ENCODE measurements at regions not wholly inside any gene's neighbourhood (a gene's known extent, or its start where the extent isn't known, plus 50 kb on each side); places are given as distances from the start of the nearest gene placed in this dataset.

DNA sequence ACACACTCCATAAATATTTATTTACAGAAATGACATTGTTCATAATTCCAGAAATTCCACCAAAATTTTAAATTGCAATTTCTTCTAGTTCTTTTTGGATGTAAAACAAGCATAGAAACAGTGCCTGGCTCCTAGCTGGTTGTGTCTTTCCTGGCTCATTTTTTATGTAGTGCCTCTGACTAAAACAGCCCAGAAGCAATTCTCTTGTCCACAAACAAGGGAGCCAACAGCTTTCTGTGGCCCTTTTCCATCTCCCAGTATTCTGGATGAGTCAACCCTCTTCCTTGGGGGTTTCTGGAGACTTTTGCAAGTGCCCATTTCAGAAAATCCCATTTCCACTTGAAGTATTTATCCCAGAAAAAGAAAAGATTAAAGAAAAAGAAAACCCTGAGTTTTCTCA, 141.4 kb downstream of the PHLDA1 start:
- intact Hi-C loops (cut with micrococcal nuclease) = no loop called here
- H3K4me3 Mint-ChIP-seq = no peak overlapping the region
- no peaks in the 10 kb centered on the region for H3K9me3 Mint-ChIP-seq
- H3K36me3 Mint-ChIP-seq (ENCODE audit: low read depth) = no peaks in the 10 kb centered on the region
- H3K4me1 Mint-ChIP-seq (ENCODE audit: low read depth) = peaks cover 9% of the 10 kb centered on the region
- no peak overlapping the region for H3K27ac Mint-ChIP-seq
- DNase-seq (ENCODE audit: low spot score) = no peak
- H3K27me3 Mint-ChIP-seq (ENCODE audit: insufficient read depth) = peaks cover 31% of the 10 kb centered on the region

DNA sequence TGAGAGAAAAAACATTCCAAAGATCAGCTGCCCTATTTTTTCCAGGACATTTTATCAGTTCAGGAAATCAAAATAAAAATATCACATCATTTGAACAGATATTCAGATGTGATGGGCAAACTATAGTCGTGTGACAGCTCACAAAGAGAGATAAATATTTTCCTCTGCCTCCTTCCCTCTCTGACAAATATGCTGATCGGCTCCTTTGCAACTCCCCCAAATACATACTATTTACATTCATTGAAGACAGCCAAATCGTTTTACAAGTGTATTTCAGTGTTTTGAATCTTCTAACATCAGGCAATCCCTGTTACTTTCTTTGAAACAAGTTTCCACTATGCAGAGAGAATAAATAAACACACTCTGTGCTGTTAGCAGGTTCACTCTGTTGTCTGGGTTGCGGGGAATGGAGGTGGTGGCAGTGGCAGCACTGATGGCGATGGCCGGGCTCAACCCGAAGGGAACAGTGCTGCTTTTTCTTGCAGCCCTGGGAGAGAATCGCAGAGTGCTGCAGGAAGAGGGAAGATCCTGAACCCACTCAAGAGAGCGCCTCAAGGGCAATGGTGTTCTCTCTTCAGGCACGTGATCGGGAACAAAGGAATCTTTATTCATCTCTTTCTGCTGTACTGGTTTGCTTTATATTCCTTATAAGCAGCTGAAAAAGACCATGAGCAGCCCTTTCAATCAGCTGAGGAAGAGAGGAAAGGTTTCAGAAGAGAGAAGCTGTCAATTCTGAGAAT, 142.5 kb downstream of the PHLDA1 start:
- Mint-ChIP-seq H3K9me3 (no peaks in the 10 kb centered on the region), H3K27ac (no peak overlapping the region), H3K4me3 (no peak overlapping the region), H3K4me1 (ENCODE audit: low read depth) (peaks cover 9% of the 10 kb centered on the region), H3K36me3 (ENCODE audit: low read depth) (no peaks in the 10 kb centered on the region), H3K27me3 (ENCODE audit: insufficient read depth) (peaks cover 38% of the 10 kb centered on the region)
- intact Hi-C loops (cut with micrococcal nuclease) = no loop called here
- no peak for DNase-seq (ENCODE audit: low spot score)

DNA sequence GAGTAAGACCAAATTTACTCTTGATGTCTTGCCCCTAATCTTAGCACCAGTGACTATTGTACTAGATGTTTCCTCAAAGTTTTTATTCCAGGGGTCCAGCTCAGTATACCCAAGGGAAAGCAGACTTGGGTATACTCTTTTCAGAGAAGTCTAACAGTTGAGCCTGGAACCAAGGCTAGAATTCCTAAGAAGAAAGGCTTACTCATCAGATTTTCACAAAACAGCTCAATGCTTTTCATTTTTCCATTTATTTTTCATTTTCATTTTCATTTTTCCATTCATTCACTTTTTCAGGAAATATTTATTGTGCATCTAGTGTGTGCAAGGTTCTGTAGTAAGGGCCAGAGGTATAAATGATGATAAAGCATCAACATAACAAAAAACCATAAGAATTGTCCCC, 143.2 kb downstream of the PHLDA1 start:
- Mint-ChIP-seq H3K27ac (no peak overlapping the region), H3K4me1 (ENCODE audit: low read depth) (peaks cover 9% of the 10 kb centered on the region), H3K4me3 (no peak overlapping the region), H3K27me3 (ENCODE audit: insufficient read depth) (peaks cover 44% of the 10 kb centered on the region), H3K9me3 (no peaks in the 10 kb centered on the region), H3K36me3 (ENCODE audit: low read depth) (no peaks in the 10 kb centered on the region)
- intact Hi-C loops (cut with micrococcal nuclease) = no loop called here
- DNase-seq (ENCODE audit: low spot score) = no peak

DNA sequence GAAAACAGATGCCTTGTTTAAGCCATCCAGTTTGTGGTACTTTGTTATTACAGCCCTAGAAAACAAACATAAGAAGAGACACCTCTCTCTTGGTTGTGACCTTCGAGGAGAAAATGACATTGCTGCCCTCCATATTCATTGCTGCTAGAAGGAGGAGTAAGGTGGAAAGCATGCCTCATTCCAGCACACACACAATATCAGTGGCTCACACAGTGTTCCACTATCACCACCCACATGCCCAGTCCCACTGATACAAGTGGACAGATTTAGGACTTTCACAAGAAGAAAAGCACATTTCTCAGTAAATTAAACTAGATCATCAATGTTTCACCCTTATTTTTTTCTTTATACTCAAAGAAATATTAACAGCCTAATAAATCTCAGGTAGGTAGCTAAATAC, 143.6 kb downstream of the PHLDA1 start:
- Mint-ChIP-seq H3K27me3 (ENCODE audit: insufficient read depth) (peaks cover 47% of the 10 kb centered on the region), H3K36me3 (ENCODE audit: low read depth) (no peaks in the 10 kb centered on the region), H3K4me3 (no peak overlapping the region), H3K4me1 (ENCODE audit: low read depth) (peaks cover 9% of the 10 kb centered on the region), H3K9me3 (no peaks in the 10 kb centered on the region), H3K27ac (no peak overlapping the region)
- intact Hi-C loops (cut with micrococcal nuclease) = no loop called here
- no peak for DNase-seq (ENCODE audit: low spot score)

DNA sequence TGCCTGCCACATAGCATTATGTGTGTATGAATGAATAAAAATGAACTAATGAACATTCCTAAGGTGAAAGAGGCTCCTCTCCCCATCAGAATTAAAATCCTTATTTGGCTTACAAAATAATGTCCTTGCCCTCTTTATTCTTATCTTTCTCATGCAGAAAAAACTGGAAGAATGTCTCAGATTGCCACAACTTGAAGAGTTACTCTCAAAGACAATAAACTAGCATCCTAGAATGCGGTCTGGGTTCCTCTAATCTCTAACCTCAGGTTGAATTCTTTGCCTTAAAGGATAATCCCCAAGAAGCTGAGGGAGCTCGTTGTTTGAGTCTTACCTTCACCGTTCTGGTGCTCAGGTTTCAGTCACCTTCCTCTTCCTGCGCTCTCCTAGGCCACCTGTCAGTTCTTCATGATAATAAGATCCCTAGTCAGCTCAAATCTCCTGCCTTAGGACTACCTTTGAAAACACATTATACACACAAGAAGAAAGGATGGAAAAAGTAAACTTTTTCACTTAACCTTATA, 147.1 kb downstream of the PHLDA1 start:
- Mint-ChIP-seq H3K9me3 (no peaks in the 10 kb centered on the region), H3K4me1 (ENCODE audit: low read depth) (peaks cover 9% of the 10 kb centered on the region), H3K4me3 (no peak overlapping the region), H3K36me3 (ENCODE audit: low read depth) (no peaks in the 10 kb centered on the region), H3K27ac (no peak overlapping the region), H3K27me3 (ENCODE audit: insufficient read depth) (peaks cover 42% of the 10 kb centered on the region)
- no peak for DNase-seq (ENCODE audit: low spot score)
- intact Hi-C loops (cut with micrococcal nuclease) = no loop called here

DNA sequence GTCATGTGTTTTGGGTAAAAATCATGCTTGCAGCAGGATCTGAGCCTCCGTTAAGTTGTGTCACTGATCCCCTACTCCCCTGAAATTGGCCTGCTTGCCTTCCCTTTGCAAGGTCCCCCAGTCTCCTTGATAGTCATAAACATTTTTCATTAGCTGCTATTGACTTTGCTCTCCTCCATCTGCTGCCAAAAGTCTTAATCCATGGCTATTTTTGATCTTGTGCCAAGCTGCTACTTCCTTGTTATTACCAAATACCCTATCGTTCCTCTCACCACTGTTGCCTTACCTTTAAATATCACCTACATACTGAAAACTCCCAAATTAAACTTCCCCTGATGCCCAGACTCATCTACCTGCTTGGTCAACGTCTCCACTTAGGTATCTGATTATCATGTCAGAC, 148.3 kb downstream of the PHLDA1 start:
- Mint-ChIP-seq H3K27me3 (ENCODE audit: insufficient read depth) (peaks cover 40% of the 10 kb centered on the region), H3K4me1 (ENCODE audit: low read depth) (peaks cover 3% of the 10 kb centered on the region), H3K4me3 (no peak overlapping the region), H3K9me3 (no peaks in the 10 kb centered on the region), H3K36me3 (ENCODE audit: low read depth) (no peaks in the 10 kb centered on the region), H3K27ac (no peak overlapping the region)
- DNase-seq (ENCODE audit: low spot score) = no peak
- intact Hi-C loops (cut with micrococcal nuclease) = no loop called here

DNA sequence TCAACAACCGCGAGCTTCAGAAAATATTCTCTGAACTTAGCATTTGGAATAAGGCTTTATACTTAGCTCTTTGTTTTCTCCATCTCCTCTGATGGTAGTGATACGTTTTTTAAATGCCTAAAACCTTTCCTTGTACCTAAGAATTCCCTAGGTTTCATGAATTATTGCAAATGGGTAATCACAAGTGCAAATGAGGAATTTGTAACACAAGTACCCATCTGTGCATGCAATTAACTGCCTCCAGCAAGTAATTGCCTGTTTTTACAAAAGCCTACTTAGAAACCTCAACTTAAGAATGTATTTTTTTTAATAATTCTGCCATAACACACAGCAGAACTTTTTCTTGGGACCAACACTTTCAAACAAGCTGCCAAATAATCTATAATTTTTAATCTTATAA, 149.2 kb downstream of the PHLDA1 start:
- Mint-ChIP-seq H3K4me3 (no peak overlapping the region), H3K27me3 (ENCODE audit: insufficient read depth) (peaks cover 43% of the 10 kb centered on the region), H3K4me1 (ENCODE audit: low read depth) (peaks cover 9% of the 10 kb centered on the region), H3K36me3 (ENCODE audit: low read depth) (no peaks in the 10 kb centered on the region), H3K27ac (no peak overlapping the region), H3K9me3 (no peaks in the 10 kb centered on the region)
- intact Hi-C loops (cut with micrococcal nuclease) = no loop called here
- no peak for DNase-seq (ENCODE audit: low spot score)

DNA sequence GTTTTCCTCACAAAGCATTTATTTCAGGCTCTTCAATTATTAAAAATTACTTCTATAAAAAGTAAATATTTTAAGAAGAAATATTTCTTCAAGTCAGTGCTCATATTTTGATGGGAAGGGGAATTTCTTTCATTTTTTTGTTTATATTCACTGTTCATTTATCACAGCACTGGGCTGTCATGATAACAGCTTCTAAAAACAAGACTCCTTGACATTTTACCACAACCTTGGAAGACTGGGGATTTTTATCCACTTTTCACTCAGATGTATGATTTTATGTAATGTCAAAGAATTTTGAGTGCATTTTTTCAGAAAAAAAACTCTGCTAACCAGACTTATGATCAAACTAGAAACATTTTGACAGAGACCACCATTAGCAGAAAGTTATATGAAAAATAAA, 149.7 kb downstream of the PHLDA1 start:
- DNase-seq (ENCODE audit: low spot score) = no peak
- H3K36me3 Mint-ChIP-seq (ENCODE audit: low read depth) = no peaks in the 10 kb centered on the region
- intact Hi-C loops (cut with micrococcal nuclease) = no loop called here
- H3K4me1 Mint-ChIP-seq (ENCODE audit: low read depth) = peaks cover 13% of the 10 kb centered on the region
- H3K27me3 Mint-ChIP-seq (ENCODE audit: insufficient read depth) = peaks cover 44% of the 10 kb centered on the region
- no peak overlapping the region for H3K4me3 Mint-ChIP-seq
- no peak overlapping the region for H3K27ac Mint-ChIP-seq
- H3K9me3 Mint-ChIP-seq = no peaks in the 10 kb centered on the region

DNA sequence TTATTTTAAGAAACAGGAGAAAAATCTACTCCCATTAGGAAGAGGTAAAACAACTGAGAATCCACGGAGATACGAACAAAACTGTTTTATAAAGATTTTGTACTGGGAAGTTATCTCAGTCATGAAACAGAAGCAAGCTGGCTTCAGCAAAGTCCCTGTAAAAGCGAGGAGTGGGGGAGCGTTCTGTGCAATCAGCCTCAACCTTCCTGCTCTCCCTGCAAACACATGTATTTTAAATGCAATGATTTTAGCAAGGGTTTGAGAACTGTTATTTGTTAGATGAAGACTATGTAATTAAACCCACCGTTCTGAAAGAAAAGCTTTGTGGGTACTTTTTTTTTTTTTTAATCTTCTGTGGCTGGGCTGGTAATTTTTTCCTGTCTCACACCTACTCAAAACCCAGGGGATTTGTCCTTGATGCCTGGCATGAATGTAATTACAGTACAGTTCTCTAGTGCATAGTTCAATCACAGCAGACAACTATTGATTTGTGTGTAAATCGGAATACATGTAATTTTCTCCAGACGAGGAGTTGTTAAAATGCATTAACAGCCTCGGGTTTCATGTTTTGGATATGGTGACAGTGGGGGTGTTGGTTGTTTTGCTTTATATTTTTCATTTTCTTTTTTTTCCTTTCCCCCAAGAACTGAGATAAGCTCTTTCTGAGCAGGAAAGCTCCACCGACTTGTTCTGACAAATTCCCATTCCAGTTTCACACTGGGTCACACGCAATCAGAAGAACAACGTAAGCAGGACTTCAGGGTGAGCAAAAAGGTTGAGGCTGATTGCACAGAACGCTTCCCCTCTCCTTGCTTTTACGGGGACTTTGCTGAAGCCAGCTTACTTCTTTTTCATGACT, 153.6 kb downstream of the PHLDA1 start:
- DNase-seq (ENCODE audit: low spot score) = no peak
- Mint-ChIP-seq H3K27me3 (ENCODE audit: insufficient read depth) (peaks cover 32% of the 10 kb centered on the region), H3K4me1 (ENCODE audit: low read depth) (peaks cover 25% of the 10 kb centered on the region), H3K27ac (no peak overlapping the region), H3K36me3 (ENCODE audit: low read depth) (no peaks in the 10 kb centered on the region), H3K9me3 (peaks cover under 1% of the 10 kb centered on the region), H3K4me3 (no peak overlapping the region)
- intact Hi-C loops (cut with micrococcal nuclease) = loop anchor here (2.0 to 10.0 kb wide), 5 partner anchors 35 to 353 kb away; no protein-coding TSS in a partner anchor

DNA sequence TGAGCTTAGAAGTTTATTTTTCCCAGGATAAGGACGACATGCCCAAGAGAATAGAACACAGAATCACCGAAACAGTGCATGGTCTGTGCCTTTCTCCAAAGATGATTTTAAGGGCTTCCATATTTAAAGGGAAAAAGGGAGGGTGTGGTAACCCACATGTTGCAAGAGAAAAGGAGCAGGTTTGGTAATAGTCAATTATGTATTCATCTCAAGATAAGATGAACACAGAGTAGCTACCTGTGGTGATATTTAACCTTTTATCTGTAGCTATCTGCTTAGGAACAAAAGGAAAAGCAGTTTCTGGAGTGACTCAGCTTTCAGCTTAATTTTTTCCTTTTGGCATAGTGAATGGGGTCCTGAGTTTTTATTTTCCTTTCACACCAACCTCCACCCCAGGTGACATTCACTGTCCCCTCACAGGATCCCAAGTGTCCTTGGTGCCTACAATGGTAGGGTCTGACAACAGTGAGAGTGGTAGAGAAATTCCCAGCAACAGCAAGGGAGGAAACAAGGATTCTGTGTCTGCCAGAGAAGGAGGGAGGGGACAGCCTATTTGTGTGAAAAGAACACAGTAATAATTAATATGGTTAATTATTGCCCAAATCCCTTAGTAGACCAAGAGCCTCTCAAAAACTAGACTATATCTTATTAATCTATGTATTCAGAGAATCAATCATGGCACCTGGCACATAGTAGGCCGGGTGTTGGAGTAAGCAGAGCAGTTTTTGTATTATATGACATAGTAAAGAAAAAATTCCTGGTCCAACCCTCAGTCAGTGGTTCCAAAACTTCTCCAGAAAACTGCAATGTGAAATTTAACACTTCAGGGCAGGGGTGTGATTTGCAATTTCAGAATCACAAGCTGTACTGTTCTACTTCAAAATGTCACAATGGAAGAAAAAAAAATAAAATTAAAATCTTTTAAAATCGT, 154.5 kb downstream of the PHLDA1 start:
- H3K27ac Mint-ChIP-seq = no peak overlapping the region
- H3K9me3 Mint-ChIP-seq = peaks cover 5% of the 10 kb centered on the region
- peaks cover 25% of the 10 kb centered on the region for H3K4me1 Mint-ChIP-seq (ENCODE audit: low read depth)
- peaks cover 32% of the 10 kb centered on the region for H3K27me3 Mint-ChIP-seq (ENCODE audit: insufficient read depth)
- no peak overlapping the region for H3K4me3 Mint-ChIP-seq
- intact Hi-C loops (cut with micrococcal nuclease) = loop anchor here (5.0 to 10.0 kb wide), 4 partner anchors 52 to 352 kb away; no protein-coding TSS in a partner anchor
- H3K36me3 Mint-ChIP-seq (ENCODE audit: low read depth) = no peaks in the 10 kb centered on the region
- no peak for DNase-seq (ENCODE audit: low spot score)

DNA sequence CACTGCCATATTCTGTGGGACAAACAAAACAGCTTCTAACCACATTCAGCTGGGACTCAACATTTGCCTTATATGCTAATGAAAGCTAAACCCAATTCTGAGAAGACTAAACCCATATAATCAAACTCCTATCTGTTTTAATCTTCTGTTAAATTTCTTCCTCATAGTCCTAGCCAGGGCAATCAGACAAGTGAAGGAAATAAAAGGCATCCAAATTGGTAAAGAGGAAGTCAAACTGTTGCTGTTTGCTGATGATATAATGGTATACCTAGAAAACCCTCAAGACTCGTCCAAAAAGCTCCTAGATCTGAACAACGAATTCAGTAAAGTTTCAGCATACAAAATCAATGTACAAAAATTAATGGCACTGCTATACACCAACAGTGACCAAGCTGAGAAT, 157.1 kb downstream of the PHLDA1 start:
- H3K9me3 Mint-ChIP-seq = peaks cover 5% of the 10 kb centered on the region
- H3K36me3 Mint-ChIP-seq (ENCODE audit: low read depth) = no peaks in the 10 kb centered on the region
- peaks cover 24% of the 10 kb centered on the region for H3K27me3 Mint-ChIP-seq (ENCODE audit: insufficient read depth)
- H3K27ac Mint-ChIP-seq = no peak overlapping the region
- intact Hi-C loops (cut with micrococcal nuclease) = loop anchor here (10.0 kb wide), 2 partner anchors 50 to 350 kb away; no protein-coding TSS in a partner anchor
- no peak overlapping the region for H3K4me3 Mint-ChIP-seq
- H3K4me1 Mint-ChIP-seq (ENCODE audit: low read depth) = peaks cover 25% of the 10 kb centered on the region
- no peak for DNase-seq (ENCODE audit: low spot score)

DNA sequence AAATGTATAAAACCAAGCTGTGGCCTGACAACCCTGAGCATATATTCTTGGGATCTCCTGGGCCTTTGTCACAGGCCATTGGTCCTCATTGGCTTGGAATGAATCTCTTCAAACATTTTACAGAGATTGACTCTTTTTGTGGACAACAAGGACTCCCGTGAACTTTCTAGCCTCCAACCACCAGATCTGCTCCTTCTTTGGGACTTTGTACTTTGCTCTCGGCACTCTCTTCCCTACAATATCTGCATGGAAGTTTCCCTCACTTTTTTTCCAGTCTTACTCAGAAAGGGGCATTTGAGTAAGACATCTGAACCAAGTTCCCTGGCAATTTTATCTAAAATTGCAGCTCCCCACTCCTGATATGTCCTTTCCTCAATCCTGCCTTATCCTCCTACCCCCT, 158.8 kb downstream of the PHLDA1 start:
- intact Hi-C loops (cut with micrococcal nuclease) = loop anchor here (10.0 kb wide), 2 partner anchors 48 to 348 kb away; no protein-coding TSS in a partner anchor
- DNase-seq (ENCODE audit: low spot score) = no peak
- no peaks in the 10 kb centered on the region for H3K36me3 Mint-ChIP-seq (ENCODE audit: low read depth)
- no peak overlapping the region for H3K27ac Mint-ChIP-seq
- H3K27me3 Mint-ChIP-seq (ENCODE audit: insufficient read depth) = peaks cover 11% of the 10 kb centered on the region
- no peak overlapping the region for H3K4me3 Mint-ChIP-seq
- peaks cover 17% of the 10 kb centered on the region for H3K4me1 Mint-ChIP-seq (ENCODE audit: low read depth)
- peaks cover 5% of the 10 kb centered on the region for H3K9me3 Mint-ChIP-seq

All from activated T-helper 1 cell treated with anti-CD3 and anti-CD28 coated beads, Interleukin-12 subunit alpha, Interleukin-12 subunit beta, Interleukin-2, Interleukin-4 antibody, amounts not matched to agents 30 ng/mL and 10 ng/mL and 1 ng/mL, durations not matched to agents 14 hours and 24 hours and 36 hours (primary cell).